ENCODE measurements at regions not wholly inside any gene's neighbourhood (a gene's known extent, or its start where the extent isn't known, plus 50 kb on each side); places are given as distances from the start of the nearest gene placed in this dataset.

- ChIA-PET CTCF (no interaction called here), POLR2A (no interaction called here)
- no peaks in the 10 kb centered on the region for H3K9me1 ChIP-seq (replicated peaks; ENCODE audit: control insufficient read depth, extremely low read depth, insufficient read depth, low read length)
- no peaks in the 10 kb centered on the region for H3K36me3 ChIP-seq (ENCODE audit: control insufficient read depth in 2 of 2, extremely low read depth in 1 of 2, insufficient read depth in 2 of 2, low read length in 2 of 2)
- H3K27me3 ChIP-seq (ENCODE audit: control insufficient read depth in 2 of 2, insufficient read depth in 2 of 2, low read length in 2 of 2) = no peaks in the 10 kb centered on the region
- H2AFZ ChIP-seq (ENCODE audit: low read depth, low read length) = no peak overlapping the region
- no peak for FAIRE-seq
- dilution Hi-C loops (cut with MboI; ENCODE audit: extremely low pct_ligation_motif_present, low sequenced_read_pairs) (no loop called here), intact Hi-C loops (cut with micrococcal nuclease) (no loop called here)
- H3K4me2 ChIP-seq (ENCODE audit: insufficient read depth, low read length) = no peak overlapping the region
- no TSS peak for BruUV-seq (replicated peaks)
- H4K20me1 ChIP-seq (replicated peaks; ENCODE audit: control insufficient read depth, extremely low read depth, insufficient read depth, low read length) = no peaks in the 10 kb centered on the region
- TF ChIP-seq POLR2AphosphoS5 (IDR thresholded peaks at IDR 0.05; ENCODE audit: insufficient read depth, low read depth, low read length) = no peak
- no peak for TF ChIP-seq MAX (IDR thresholded peaks at IDR 0.05; ENCODE audit: insufficient read depth, insufficient read length)
- TF ChIP-seq FOS (IDR thresholded peaks at IDR 0.05; ENCODE audit: borderline replicate concordance, insufficient read depth, low read length) = no peak
- TF ChIP-seq POLR2A (IDR thresholded peaks at IDR 0.05; ENCODE audit: low read depth, low read length) = no peak
- TF ChIP-seq MYC (IDR thresholded peaks at IDR 0.05; ENCODE audit: low read depth, low read length) = no peak
- no peak for TF ChIP-seq GATA2 (IDR thresholded peaks at IDR 0.05; ENCODE audit: insufficient read depth, insufficient read length, low read depth, low read length)
- TF ChIP-seq CTCF (IDR thresholded peaks at IDR 0.05; ENCODE audit: extremely low read depth in 1 of 2, insufficient read depth in 1 of 2, low read depth in 1 of 2, low read length in 2 of 2) = no peak
- TF ChIP-seq EZH2 (IDR thresholded peaks at IDR 0.05; ENCODE audit: borderline replicate concordance, low read depth, low read length, severe bottlenecking) = no peak
- no peak for TF ChIP-seq JUN (IDR thresholded peaks at IDR 0.05; ENCODE audit: borderline replicate concordance, insufficient read depth, insufficient read length, low read depth)
- H3K27ac ChIP-seq (ENCODE audit: insufficient read depth, low read depth, low read length) = no peak overlapping the region
- H3K79me2 ChIP-seq (ENCODE audit: control insufficient read depth, insufficient read depth, low read length) = no peaks in the 10 kb centered on the region
- H3K4me3 ChIP-seq (replicated peaks in 1 of 3; ENCODE audit: insufficient read depth in 1 of 3, low read depth in 1 of 3, low read length in 3 of 3) = no peak overlapping the region
- H3K9me3 ChIP-seq (replicated peaks; ENCODE audit: control insufficient read depth, insufficient read depth, low read length) = no peaks in the 10 kb centered on the region
- no peak for DNase-seq (ENCODE audit: low read depth, low spot score)
- H3K9ac ChIP-seq (replicated peaks; ENCODE audit: extremely low read depth, insufficient read depth, low read length) = no peak overlapping the region
- no peaks in the 10 kb centered on the region for H3K4me1 ChIP-seq (ENCODE audit: control insufficient read depth, extremely low read depth, insufficient read depth, low read length)
Measured at GRCh38 chr5:117752403-117752802, 1177.8 kb upstream of the SEMA6A start.
